ENCODE measurements at regions not wholly inside any gene's neighbourhood (a gene's known extent, or its start where the extent isn't known, plus 50 kb on each side); places are given as distances from the start of the nearest gene placed in this dataset.

DNA sequence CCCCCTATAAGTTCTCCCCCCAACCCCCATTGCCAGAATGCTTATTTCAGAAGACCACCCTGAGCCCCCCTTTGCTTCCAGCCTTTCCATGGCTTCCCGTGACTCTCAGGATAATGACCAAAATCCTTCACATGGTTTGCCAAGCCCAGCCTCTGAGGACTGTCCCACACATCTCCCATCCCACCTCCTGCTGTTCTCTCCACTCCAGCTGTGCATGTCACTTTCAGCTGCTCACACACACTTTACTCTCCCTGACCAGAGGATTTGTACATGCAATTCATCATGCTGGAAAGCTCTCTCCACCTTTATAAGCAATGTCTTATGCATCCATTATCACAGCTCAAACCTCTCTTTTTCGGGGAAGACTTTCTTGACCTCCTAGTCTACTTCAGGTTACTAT is 164.2 kb downstream of the PRL start:
- TF ChIP-seq, protein P1, sequence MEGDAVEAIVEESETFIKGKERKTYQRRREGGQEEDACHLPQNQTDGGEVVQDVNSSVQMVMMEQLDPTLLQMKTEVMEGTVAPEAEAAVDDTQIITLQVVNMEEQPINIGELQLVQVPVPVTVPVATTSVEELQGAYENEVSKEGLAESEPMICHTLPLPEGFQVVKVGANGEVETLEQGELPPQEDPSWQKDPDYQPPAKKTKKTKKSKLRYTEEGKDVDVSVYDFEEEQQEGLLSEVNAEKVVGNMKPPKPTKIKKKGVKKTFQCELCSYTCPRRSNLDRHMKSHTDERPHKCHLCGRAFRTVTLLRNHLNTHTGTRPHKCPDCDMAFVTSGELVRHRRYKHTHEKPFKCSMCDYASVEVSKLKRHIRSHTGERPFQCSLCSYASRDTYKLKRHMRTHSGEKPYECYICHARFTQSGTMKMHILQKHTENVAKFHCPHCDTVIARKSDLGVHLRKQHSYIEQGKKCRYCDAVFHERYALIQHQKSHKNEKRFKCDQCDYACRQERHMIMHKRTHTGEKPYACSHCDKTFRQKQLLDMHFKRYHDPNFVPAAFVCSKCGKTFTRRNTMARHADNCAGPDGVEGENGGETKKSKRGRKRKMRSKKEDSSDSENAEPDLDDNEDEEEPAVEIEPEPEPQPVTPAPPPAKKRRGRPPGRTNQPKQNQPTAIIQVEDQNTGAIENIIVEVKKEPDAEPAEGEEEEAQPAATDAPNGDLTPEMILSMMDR (IDR thresholded peaks at IDR 0.05; ENCODE audit: low read length): no peak
- no peak for TF ChIP-seq EZH2phosphoT487 (IDR thresholded peaks at IDR 0.05; ENCODE audit: low read length)
- no peak for TF ChIP-seq EZH2 (optimal IDR thresholded peaks at IDR 0.05; ENCODE audit: low read depth, low read length)

Data from MM.1S (cell line).